H9 (cell line): ENCODE measurements at regions not wholly inside any gene's neighbourhood (a gene's known extent, or its start where the extent isn't known, plus 50 kb on each side); places are given as distances from the start of the nearest gene placed in this dataset.

Experiments
- DNase-seq: peaks from one replicate; pipeline ENCODE4 v3.0.0-alpha.2; 2017
- H2AFZ ChIP-seq: one replicate; pipeline ENCODE4 v1.6.1; 2013; ENCODE audit warnings: mild to moderate bottlenecking, low read length, control low read depth, moderate library complexity
- H2AK5ac ChIP-seq: 2 replicates; pipeline ENCODE4 v1.6.1; 2013; ENCODE audit warnings: low read length, control low read depth, mixed read lengths; ENCODE audit not compliant: insufficient read length
- H2BK120ac ChIP-seq: one replicate; pipeline ENCODE4 v1.6.1; 2013; ENCODE audit warnings: low read depth, mild to moderate bottlenecking, low read length, control low read depth, inconsistent platforms; ENCODE audit not compliant: poor library complexity, severe bottlenecking
- H2BK12ac ChIP-seq: 2 replicates; pipeline ENCODE4 v1.6.1; 2013; ENCODE audit warnings: low read length, control low read depth, mixed read lengths, low read depth; ENCODE audit not compliant: insufficient read length
- H2BK15ac ChIP-seq: 2 replicates; pipeline ENCODE4 v1.6.1; 2013; ENCODE audit warnings: low read depth, low read length, control low read depth
- H2BK20ac ChIP-seq: one replicate; pipeline ENCODE4 v1.6.1; 2013; ENCODE audit warnings: low read depth, mild to moderate bottlenecking, low read length, control low read depth, inconsistent platforms; ENCODE audit not compliant: poor library complexity, severe bottlenecking
- H2BK5ac ChIP-seq: 2 replicates; pipeline ENCODE4 v1.6.1; 2013; ENCODE audit warnings: low read length, control low read depth, mixed read lengths; ENCODE audit not compliant: insufficient read length
- H3K14ac ChIP-seq: 2 replicates; pipeline ENCODE4 v1.6.1; 2013; ENCODE audit warnings: low read length, control low read depth; ENCODE audit not compliant: insufficient read depth
- H3K18ac ChIP-seq: 2 replicates; pipeline ENCODE4 v1.6.1; 2013; ENCODE audit warnings: low read depth, mild to moderate bottlenecking, mixed read lengths, low read length, control low read depth; ENCODE audit not compliant: insufficient read length
- H3K23ac ChIP-seq: 2 replicates; pipeline ENCODE4 v1.6.1; 2013; ENCODE audit warnings: low read length, control low read depth, mixed read lengths, low read depth; ENCODE audit not compliant: insufficient read length
- H3K23me2 ChIP-seq: 2 replicates; pipeline ENCODE4 v1.6.1; 2013; ENCODE audit warnings: low read depth, mild to moderate bottlenecking, mixed read lengths, low read length, control low read depth; ENCODE audit not compliant: insufficient read length, poor library complexity, severe bottlenecking
- H3K27ac ChIP-seq: 2 replicates; pipeline ENCODE4 v1.5.1; 2013; ENCODE audit warnings: low read length, control low read depth, mixed read lengths, low read depth; ENCODE audit not compliant: insufficient read length
- H3K27me3 ChIP-seq: 2 replicates; pipeline ENCODE4 v1.6.1; 2013; ENCODE audit warnings: low read length, control low read depth, inconsistent platforms; ENCODE audit not compliant: insufficient read depth
- H3K4ac ChIP-seq: 2 replicates; pipeline ENCODE4 v1.6.1; 2013; ENCODE audit warnings: low read depth, mild to moderate bottlenecking, control low read depth, inconsistent platforms, low read length, moderate library complexity
- H3K4me1 ChIP-seq: 2 replicates; pipeline ENCODE4 v1.6.1; 2013; ENCODE audit warnings: low read length, control low read depth, inconsistent platforms; ENCODE audit not compliant: insufficient read depth
- H3K4me2 ChIP-seq: 2 replicates; pipeline ENCODE4 v1.6.1; 2013; ENCODE audit warnings: low read length, control low read depth, mixed read lengths; ENCODE audit not compliant: insufficient read length, insufficient read depth
- H3K56ac ChIP-seq: 2 replicates; pipeline ENCODE4 v1.6.1; 2013; ENCODE audit warnings: low read depth, mild to moderate bottlenecking, mixed read lengths, low read length, control low read depth; ENCODE audit not compliant: insufficient read length
- H3K79me1 ChIP-seq: 2 replicates; pipeline ENCODE4 v1.6.1; 2013; ENCODE audit warnings: low read depth, mild to moderate bottlenecking, moderate library complexity, low read length, control low read depth, inconsistent platforms; ENCODE audit not compliant: insufficient read depth, poor library complexity, severe bottlenecking
- H3K79me2 ChIP-seq: 2 replicates; pipeline ENCODE4 v1.6.1; 2013; ENCODE audit warnings: low read length, control low read depth, inconsistent platforms; ENCODE audit not compliant: insufficient read depth
- H3K9ac ChIP-seq: 2 replicates; pipeline ENCODE4 v1.6.1; 2013; ENCODE audit warnings: low read length, control low read depth, mixed read lengths; ENCODE audit not compliant: insufficient read length; ENCODE audit errors: extremely low read depth
- H3K9me3 ChIP-seq: one replicate; pipeline ENCODE4 v1.6.1; 2013; ENCODE audit warnings: low read depth, low read length, inconsistent platforms; ENCODE audit not compliant: control insufficient read depth
- H3T11ph ChIP-seq: one replicate; pipeline ENCODE4 v1.6.1; 2013; ENCODE audit warnings: mild to moderate bottlenecking, low read length, control low read depth, inconsistent platforms
- H4K20me1 ChIP-seq: one replicate; pipeline ENCODE4 v1.6.1; 2013; ENCODE audit not compliant: control insufficient read depth, insufficient read length, insufficient read depth
- H4K5ac ChIP-seq: 2 replicates; pipeline ENCODE4 v1.6.1; 2013; ENCODE audit warnings: low read depth, mild to moderate bottlenecking, mixed read lengths, low read length, control low read depth; ENCODE audit not compliant: insufficient read length
- H4K8ac ChIP-seq: replicated peaks from 2 replicates; pipeline ENCODE4 v1.6.1; 2013; ENCODE audit warnings: low read length, control low read depth, mixed read lengths, low read depth; ENCODE audit not compliant: insufficient read length
- H4K91ac ChIP-seq: 2 replicates; pipeline ENCODE4 v1.6.1; 2013; ENCODE audit warnings: low read depth, mild to moderate bottlenecking, moderate library complexity, mixed read lengths, low read length, control low read depth; ENCODE audit not compliant: insufficient read length
- H3K27ac Mint-ChIP-seq, 3 experiments: 2 replicates in 2 of 3; 3 replicates in 1 of 3; pipeline ENCODE4 v1.8.0; 2020 to 2021; ENCODE audit warnings: mixed read lengths in 3 of 3, mild to moderate bottlenecking in 1 of 3, moderate library complexity in 1 of 3
- H3K27me3 Mint-ChIP-seq: 2 replicates; pipeline ENCODE4 v1.8.0; 2021; ENCODE audit warnings: low read depth, mild to moderate bottlenecking, moderate library complexity, mixed read lengths
- H3K36me3 Mint-ChIP-seq, 3 experiments: 2 replicates in 2 of 3; 3 replicates in 1 of 3; pipeline ENCODE4 v1.8.0; 2020 to 2021; ENCODE audit warnings: low read depth in 3 of 3, mixed read lengths in 3 of 3; ENCODE audit not compliant: insufficient read depth in 1 of 3
- H3K4me1 Mint-ChIP-seq, 2 experiments: 2 replicates each; pipeline ENCODE4 v1.8.0; 2020; ENCODE audit warnings: mixed read lengths in 2 of 2
- H3K4me3 Mint-ChIP-seq, 2 experiments: 2 replicates in 1 of 2; 3 replicates in 1 of 2; pipeline ENCODE4 v1.8.0; 2020 to 2021; ENCODE audit warnings: mild to moderate bottlenecking in 2 of 2, mixed read lengths in 2 of 2, moderate library complexity in 1 of 2
- H3K9me3 Mint-ChIP-seq, 2 experiments: 2 replicates in 1 of 2; 3 replicates in 1 of 2; pipeline ENCODE4 v1.8.0; 2020; ENCODE audit warnings: mild to moderate bottlenecking in 2 of 2, mixed read lengths in 2 of 2, moderate library complexity in 1 of 2
- CTCF ChIP-seq: fragments of 200-600 bp; sonication (generic); conservative IDR thresholded peaks from 3 replicates; pipeline ENCODE4 v1.8.0; 2021; ENCODE audit warnings: antibody characterized with exemption, mild to moderate bottlenecking
- WGBS: extraction: QIAGEN DNeasy Blood & Tissue Kit; methylation state at CpG from one replicate; pipeline ENCODE4 v1.1.7; 2013; ENCODE audit warnings: missing lambda C conversion rate, low lambda C conversion rate, mixed read lengths; ENCODE audit not compliant: insufficient read length; ENCODE audit errors: extremely low coverage; 5-methylcytosine and 5-hydroxymethylcytosine counted together

- DNase-seq = no peak
- no peak overlapping the region for H3K4me2 ChIP-seq
- no peak overlapping the region for H3K4ac ChIP-seq
- H3K27ac ChIP-seq = no peak overlapping the region
- H3T11ph ChIP-seq = no peak overlapping the region
- H3K14ac ChIP-seq = no peak overlapping the region
- Mint-ChIP-seq H3K4me3 (no peak overlapping the region), H3K27ac (no peak overlapping the region), H3K9me3 (no peaks in the 10 kb centered on the region), H3K36me3 (no peaks in the 10 kb centered on the region), H3K27me3 (no peaks in the 10 kb centered on the region), H3K4me1 (peaks cover 0 to 2% of the 10 kb centered on the region in 2 experiments; a peak in 1 of 4 replicates)
- no peaks in the 10 kb centered on the region for H3K9me3 ChIP-seq
- no peaks in the 10 kb centered on the region for H4K20me1 ChIP-seq
- H3K79me1 ChIP-seq = no peaks in the 10 kb centered on the region
- H3K23ac ChIP-seq = no peak overlapping the region
- H2BK120ac ChIP-seq = no peak overlapping the region
- H2BK15ac ChIP-seq = no peak overlapping the region
- H2AK5ac ChIP-seq = no peak overlapping the region
- H3K4me1 ChIP-seq = no peaks in the 10 kb centered on the region; the same call in 1 of the 2 replicates
- no peaks in the 10 kb centered on the region for H3K27me3 ChIP-seq
- no peak overlapping the region for H3K9ac ChIP-seq
- H4K91ac ChIP-seq = no peak overlapping the region
- no peak for TF ChIP-seq CTCF
- no peak overlapping the region for H3K18ac ChIP-seq
- H2BK12ac ChIP-seq = no peak overlapping the region
- H3K23me2 ChIP-seq = no peaks in the 10 kb centered on the region
- no peak overlapping the region for H4K5ac ChIP-seq
- no peak overlapping the region for H3K56ac ChIP-seq
- H3K79me2 ChIP-seq = no peaks in the 10 kb centered on the region
- no peak overlapping the region for H4K8ac ChIP-seq
- no peak overlapping the region for H2BK20ac ChIP-seq
- H2AFZ ChIP-seq = peak overlapping the region; percentile 87
- WGBS = no CpG with 5 or more reads among the region's 1 CpG
- no peak overlapping the region for H2BK5ac ChIP-seq
Observed at GRCh38 chr6:79420054-79420453, 117.2 kb downstream of the LCA5 start.
